ENCODE measurements at regions not wholly inside any gene's neighbourhood (a gene's known extent, or its start where the extent isn't known, plus 50 kb on each side); places are given as distances from the start of the nearest gene placed in this dataset.

DNA sequence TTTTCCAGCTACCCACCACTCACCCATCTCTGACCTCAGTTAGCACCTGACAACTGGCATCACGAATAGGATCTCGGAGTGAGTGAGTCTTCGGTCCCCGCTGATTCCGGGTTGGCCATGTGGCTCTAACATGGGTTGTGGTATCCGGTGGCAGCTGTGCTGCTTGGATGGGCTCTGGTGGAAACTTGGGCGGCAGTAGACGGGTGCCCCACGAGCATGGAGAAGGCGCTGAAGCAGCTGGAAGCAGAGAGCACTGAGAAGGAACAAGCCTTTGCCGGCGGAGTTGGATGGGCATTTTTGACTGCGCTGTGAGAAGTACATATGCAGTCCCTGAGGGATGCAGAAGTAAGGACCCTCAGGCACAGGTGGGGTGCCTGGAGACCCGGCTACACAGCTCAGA lies 1044.0 kb upstream of the ADGRL4 start:
- no peak overlapping the region for H2AFZ ChIP-seq (ENCODE audit: low read length)
- FAIRE-seq (no peak), DNase-seq (ENCODE audit: low read depth in 1 of 2, low spot score in 2 of 2) (no peak)
- H3K4me3 ChIP-seq (ENCODE audit: extremely low read depth in 1 of 4, insufficient read depth in 2 of 4, low read depth in 3 of 4, low read length in 4 of 4) = no peak overlapping the region
- no peak overlapping the region for H3K27ac ChIP-seq (ENCODE audit: low read depth, low read length)
- no peak overlapping the region for H2AK5ac ChIP-seq (ENCODE audit: low read depth, low read length)
- no peak overlapping the region for H3K4ac ChIP-seq (replicated peaks; ENCODE audit: insufficient read length, low read depth, low read length)
- H2BK5ac ChIP-seq (ENCODE audit: low read depth, low read length) = no peak overlapping the region
- ChIA-PET CTCF (ENCODE audit: partially characterized antibody) (no interaction called here), POLR2A (ENCODE audit: partially characterized antibody) (no interaction called here)
- no peaks in the 10 kb centered on the region for H3K23me2 ChIP-seq (ENCODE audit: low read depth, low read length)
- no peak overlapping the region for H3K23ac ChIP-seq (ENCODE audit: insufficient read length)
- H3K18ac ChIP-seq (ENCODE audit: extremely low read depth, low read length) = no peak overlapping the region
- no peak overlapping the region for H4K91ac ChIP-seq (replicated peaks; ENCODE audit: insufficient read length, low read length)
- no peaks in the 10 kb centered on the region for H3K79me2 ChIP-seq (ENCODE audit: control insufficient read depth in 1 of 2, insufficient read depth in 2 of 2, low read length in 2 of 2)
- H2BK120ac ChIP-seq (replicated peaks; ENCODE audit: low read depth, low read length) = no peak overlapping the region
- H3K27me3 ChIP-seq (replicated peaks in 1 of 4; ENCODE audit: control insufficient read depth in 3 of 4, extremely low read depth in 1 of 4, insufficient read depth in 3 of 4, low read length in 3 of 4) = no peaks in the 10 kb centered on the region
- H3K56ac ChIP-seq (replicated peaks; ENCODE audit: insufficient read length, low read depth, low read length) = no peak overlapping the region
- H4K5ac ChIP-seq (ENCODE audit: insufficient read length, low read depth, low read length) = no peak overlapping the region
- H2BK20ac ChIP-seq (ENCODE audit: low read length) = no peak overlapping the region
- no peak overlapping the region for H2BK12ac ChIP-seq (ENCODE audit: low read depth, low read length)
- peaks cover 0 to 8% of the 10 kb centered on the region in 2 experiments; a peak in 1 of 4 replicates for H3K9me3 ChIP-seq (ENCODE audit: insufficient read depth in 2 of 2, low read depth in 1 of 2, low read length in 1 of 2)
- no peaks in the 10 kb centered on the region for H3K36me3 ChIP-seq (ENCODE audit: control insufficient read depth in 2 of 4, insufficient read depth in 4 of 4, low read length in 3 of 4)
- no peak overlapping the region for H3K4me2 ChIP-seq (ENCODE audit: insufficient read depth in 1 of 2, low read depth in 2 of 2, low read length in 2 of 2)
- no peaks in the 10 kb centered on the region for H4K20me1 ChIP-seq (replicated peaks in 1 of 2; ENCODE audit: control insufficient read depth in 1 of 2, insufficient read depth in 2 of 2, low read length in 2 of 2)
- H3K4me1 ChIP-seq (replicated peaks in 1 of 4; ENCODE audit: control insufficient read depth in 3 of 4, insufficient read depth in 4 of 4, low read length in 3 of 4) = no peaks in the 10 kb centered on the region
- H3K79me1 ChIP-seq (ENCODE audit: low read depth, low read length) = no peaks in the 10 kb centered on the region
- no peak overlapping the region for H3K14ac ChIP-seq (ENCODE audit: insufficient read length)
- 88% methylated on average over 13 of the region's 14 CpGs; no CpG with 5 or more reads in 1 of the 2 experiments for WGBS, 2 experiments (ENCODE audit: extremely low coverage in 1 of 2, insufficient coverage in 1 of 2, insufficient read length in 1 of 2, insufficient replicate concordance in 2 of 2, low coverage in 1 of 2, low lambda C conversion rate in 2 of 2, missing lambda C conversion rate in 1 of 2)
- H4K8ac ChIP-seq (ENCODE audit: extremely low read depth, insufficient read depth, low read length) = no peak overlapping the region
- no peak overlapping the region for H3K9ac ChIP-seq (replicated peaks in 1 of 4; ENCODE audit: extremely low read depth in 1 of 4, low read depth in 3 of 4, low read length in 3 of 4)
- H2BK15ac ChIP-seq (ENCODE audit: low read length) = no peak overlapping the region
- no peak for TF ChIP-seq CHD2 (IDR thresholded peaks at IDR 0.05; ENCODE audit: low read length)
- no peak for TF ChIP-seq EP300 (IDR thresholded peaks at IDR 0.05; ENCODE audit: borderline replicate concordance in 1 of 2, low read depth in 2 of 2, low read length in 2 of 2)
- no peak for TF ChIP-seq CREB1 (IDR thresholded peaks at IDR 0.05)
- TF ChIP-seq, protein P1, sequence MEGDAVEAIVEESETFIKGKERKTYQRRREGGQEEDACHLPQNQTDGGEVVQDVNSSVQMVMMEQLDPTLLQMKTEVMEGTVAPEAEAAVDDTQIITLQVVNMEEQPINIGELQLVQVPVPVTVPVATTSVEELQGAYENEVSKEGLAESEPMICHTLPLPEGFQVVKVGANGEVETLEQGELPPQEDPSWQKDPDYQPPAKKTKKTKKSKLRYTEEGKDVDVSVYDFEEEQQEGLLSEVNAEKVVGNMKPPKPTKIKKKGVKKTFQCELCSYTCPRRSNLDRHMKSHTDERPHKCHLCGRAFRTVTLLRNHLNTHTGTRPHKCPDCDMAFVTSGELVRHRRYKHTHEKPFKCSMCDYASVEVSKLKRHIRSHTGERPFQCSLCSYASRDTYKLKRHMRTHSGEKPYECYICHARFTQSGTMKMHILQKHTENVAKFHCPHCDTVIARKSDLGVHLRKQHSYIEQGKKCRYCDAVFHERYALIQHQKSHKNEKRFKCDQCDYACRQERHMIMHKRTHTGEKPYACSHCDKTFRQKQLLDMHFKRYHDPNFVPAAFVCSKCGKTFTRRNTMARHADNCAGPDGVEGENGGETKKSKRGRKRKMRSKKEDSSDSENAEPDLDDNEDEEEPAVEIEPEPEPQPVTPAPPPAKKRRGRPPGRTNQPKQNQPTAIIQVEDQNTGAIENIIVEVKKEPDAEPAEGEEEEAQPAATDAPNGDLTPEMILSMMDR (IDR thresholded peaks at IDR 0.05; ENCODE audit: control extremely low read depth in 1 of 3, insufficient read depth in 1 of 3, low read depth in 1 of 3, low read length in 3 of 3) = no peak
- no peak for TF ChIP-seq FOSL1 (IDR thresholded peaks at IDR 0.05; ENCODE audit: insufficient read depth, low read depth, low read length)
- no peak for TF ChIP-seq TAF1 (IDR thresholded peaks at IDR 0.05; ENCODE audit: low read depth, low read length)
- no peak for TF ChIP-seq SIX5 (IDR thresholded peaks at IDR 0.05; ENCODE audit: low read depth, low read length)
- TF ChIP-seq PHF8 (conservative IDR thresholded peaks at IDR 0.05; ENCODE audit: low read depth, low read length) = no peak
- no peak for TF ChIP-seq GABPA (IDR thresholded peaks at IDR 0.05; ENCODE audit: borderline replicate concordance, insufficient read depth, low read length)
- no peak for TF ChIP-seq USF2 (IDR thresholded peaks at IDR 0.05; ENCODE audit: low read length)
- TF ChIP-seq KDM1A (IDR thresholded peaks at IDR 0.05; ENCODE audit: borderline replicate concordance, low read length) = no peak
- no peak for TF ChIP-seq SP4 (IDR thresholded peaks at IDR 0.05; ENCODE audit: low read length)

Data from H1 (cell line).